ENCODE measurements at regions not wholly inside any gene's neighbourhood (a gene's known extent, or its start where the extent isn't known, plus 50 kb on each side); places are given as distances from the start of the nearest gene placed in this dataset.

GRCh38 chr10:2334575-2334974 is 597.2 kb upstream of the ADARB2 start:
- TF ChIP-seq POLR2A (IDR thresholded peaks at IDR 0.05; ENCODE audit: low read depth, low read length) (no peak), POLR2AphosphoS5 (IDR thresholded peaks at IDR 0.05; ENCODE audit: low read depth, low read length) (no peak)

All from GM12892 (cell line).